GM21360 (cell line): ENCODE measurements at regions not wholly inside any gene's neighbourhood (a gene's known extent, or its start where the extent isn't known, plus 50 kb on each side); places are given as distances from the start of the nearest gene placed in this dataset.
"Not testable (repeated sequence)": the region's sequence is repeated elsewhere in the genome, so short reads cannot be mapped to it uniquely, and the experiment has no call there.

Source experiments
- ATAC-seq: cut with Tn5 transposase; IDR thresholded peaks from one replicate; pipeline ENCODE4 v1.9.1; 2021; ENCODE audit warnings: mild to moderate bottlenecking, moderate library complexity; ENCODE audit not compliant: unreplicated experiment

DNA sequence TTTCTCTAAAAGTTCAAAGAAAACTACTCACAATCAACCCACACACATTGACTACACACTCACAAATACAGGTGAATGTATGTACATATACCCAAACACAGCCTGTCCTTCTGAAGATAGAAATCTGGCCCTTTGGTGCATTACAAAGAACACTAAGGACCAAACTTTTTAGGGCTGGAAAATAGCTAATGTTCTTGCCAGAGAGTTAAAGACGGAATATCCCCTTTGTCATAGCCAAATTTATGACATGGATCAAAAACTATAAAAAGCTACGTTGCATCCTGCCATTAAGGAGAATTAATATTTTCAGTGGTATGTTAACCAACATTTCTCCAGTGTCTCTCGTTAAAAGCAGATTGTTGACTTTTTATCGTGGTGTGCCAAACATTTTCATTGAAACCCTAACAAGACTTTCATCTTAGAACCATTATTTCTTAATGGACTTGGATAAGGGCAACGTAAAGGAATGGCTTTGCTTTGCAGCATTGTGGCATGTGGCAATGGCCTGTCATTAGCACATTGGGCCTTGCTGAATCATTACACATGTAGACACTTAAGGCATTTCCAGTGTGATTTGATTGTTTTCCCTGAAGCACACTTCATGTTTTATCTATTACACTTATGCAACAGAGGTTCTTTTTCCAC is 150.9 kb upstream of the MEOX2 start:
- ATAC-seq: no peak

DNA sequence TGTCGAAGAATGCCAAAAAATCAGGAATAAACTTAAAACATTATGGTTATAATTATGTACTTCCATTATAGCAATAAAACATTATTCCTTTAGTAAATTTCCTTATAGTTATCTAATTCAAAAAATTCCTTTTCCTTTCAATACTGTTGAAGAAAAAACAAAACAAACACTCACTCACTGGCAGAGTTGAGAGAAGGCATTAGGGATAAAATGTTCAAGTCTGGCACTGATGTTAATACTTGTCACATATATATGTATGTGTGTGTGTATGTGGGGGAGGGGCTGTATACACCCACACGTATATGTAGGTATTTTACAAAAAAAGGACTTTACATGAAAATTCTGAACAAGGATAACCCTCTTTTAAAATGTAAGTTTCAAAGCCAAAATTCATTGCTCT is 150.2 kb upstream of the MEOX2 start:
- no peak for ATAC-seq

DNA sequence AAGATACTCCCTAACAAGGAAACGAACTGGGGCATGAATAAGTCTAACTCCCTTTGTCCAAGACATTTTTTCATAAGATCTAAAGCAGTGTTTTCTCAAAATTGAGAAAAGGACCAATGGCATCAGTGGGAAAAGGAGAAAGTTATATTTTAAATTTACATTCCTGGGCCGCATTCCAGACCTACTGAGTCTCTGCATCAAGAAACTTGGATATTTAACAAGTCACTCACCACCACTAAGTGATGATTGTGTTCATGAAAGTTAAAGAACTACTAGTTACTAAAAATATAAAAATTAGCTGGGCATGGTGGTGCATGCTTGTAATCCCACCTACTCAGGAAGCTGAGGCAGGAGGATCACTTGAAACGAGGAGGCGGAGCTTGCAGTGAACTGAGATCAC is 149.6 kb upstream of the MEOX2 start:
- no peak for ATAC-seq

DNA sequence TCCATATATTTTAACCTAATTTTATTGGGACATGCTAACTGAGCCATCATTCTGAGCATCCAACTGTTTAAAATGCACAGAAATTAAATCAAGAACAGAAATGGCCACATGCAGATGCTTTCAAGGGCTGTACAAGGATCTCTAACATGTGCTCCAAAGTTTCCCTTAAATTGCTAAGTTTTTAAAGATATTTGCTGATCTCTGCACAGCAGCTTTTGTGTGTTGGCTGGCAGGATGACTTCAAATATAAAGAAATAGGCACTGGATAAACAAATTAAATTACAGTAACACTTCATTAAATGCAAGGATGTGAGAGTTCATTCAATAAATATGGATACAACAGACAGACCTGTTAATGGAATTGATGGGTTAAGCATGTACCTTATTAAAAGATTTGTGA is 148.0 kb upstream of the MEOX2 start:
- ATAC-seq: no peak

DNA sequence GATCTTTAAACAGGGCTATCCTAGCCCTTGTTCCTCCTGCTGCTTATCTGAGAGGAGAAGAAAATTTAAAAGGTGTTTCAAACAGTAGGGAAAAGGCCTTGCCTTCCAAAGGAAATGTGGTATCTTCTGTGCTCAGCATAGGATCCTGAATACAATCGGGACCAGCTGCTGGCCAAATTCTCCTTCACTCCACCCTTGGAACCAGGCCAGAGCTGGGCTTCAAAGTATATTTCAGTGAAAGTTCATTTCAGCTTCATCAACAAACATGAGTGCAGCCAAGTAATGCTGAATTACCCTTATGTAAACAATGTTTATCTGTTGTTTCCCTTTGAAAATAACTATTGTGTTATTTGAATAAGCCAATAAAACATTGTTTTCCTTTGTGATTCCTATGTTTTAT is 146.5 kb upstream of the MEOX2 start:
- no peak for ATAC-seq

DNA sequence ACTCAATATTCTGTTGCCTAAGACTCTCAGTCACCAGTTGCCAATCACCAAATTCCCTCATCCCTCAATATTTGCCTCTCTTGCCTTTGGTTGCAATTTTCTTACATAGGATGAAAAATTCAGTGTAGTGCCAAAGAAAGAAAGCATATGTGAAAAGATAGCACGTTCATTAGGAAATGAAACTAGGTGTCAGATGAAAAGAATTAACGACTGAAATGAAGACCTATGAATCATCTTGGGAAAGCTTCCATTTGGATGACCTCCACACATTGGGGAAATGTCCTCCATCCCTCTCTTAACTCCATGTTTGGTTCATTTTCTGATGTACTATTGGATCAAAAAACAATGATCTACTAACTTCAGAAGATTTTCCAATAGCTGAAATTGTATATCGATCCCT is 145.1 kb upstream of the MEOX2 start:
- ATAC-seq: no peak

DNA sequence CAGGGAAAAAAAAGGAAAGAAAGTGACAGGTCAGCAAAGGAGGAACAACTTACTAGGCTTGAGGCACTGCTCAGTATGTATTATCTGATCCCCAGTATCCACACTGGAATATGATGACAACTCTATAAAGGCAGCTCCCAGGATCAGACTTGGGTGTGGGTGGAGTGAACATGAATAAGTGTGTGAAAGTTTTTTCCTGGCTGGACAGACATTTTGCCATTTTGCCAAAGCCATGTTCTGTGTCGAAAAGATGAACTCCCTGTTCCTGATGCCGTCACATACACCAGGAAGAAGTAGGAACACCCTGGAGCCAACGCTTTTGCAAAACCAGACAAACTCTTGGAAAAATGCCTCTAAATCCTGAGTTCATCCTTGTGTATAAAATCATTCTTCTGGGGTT is 143.2 kb upstream of the MEOX2 start:
- ATAC-seq: no peak

DNA sequence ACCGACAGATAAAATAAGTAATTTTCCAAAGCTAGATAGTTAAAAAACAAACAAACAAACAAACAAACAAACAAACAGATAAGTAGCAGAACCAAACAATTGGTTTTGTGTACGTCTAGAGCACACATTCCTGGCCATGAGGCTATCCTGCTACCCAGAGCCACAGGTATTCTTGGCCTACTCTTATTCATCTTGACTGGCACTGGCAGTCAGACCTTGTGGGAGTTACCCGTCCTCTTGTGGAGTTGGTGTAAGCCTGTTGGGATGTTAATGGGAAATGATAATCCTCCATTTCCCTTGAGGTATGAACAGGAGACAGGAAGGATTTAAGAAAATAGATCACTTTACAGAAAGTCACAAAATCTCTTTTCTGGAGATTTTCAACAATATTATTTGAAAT is 142.4 kb upstream of the MEOX2 start:
- ATAC-seq: no peak

DNA sequence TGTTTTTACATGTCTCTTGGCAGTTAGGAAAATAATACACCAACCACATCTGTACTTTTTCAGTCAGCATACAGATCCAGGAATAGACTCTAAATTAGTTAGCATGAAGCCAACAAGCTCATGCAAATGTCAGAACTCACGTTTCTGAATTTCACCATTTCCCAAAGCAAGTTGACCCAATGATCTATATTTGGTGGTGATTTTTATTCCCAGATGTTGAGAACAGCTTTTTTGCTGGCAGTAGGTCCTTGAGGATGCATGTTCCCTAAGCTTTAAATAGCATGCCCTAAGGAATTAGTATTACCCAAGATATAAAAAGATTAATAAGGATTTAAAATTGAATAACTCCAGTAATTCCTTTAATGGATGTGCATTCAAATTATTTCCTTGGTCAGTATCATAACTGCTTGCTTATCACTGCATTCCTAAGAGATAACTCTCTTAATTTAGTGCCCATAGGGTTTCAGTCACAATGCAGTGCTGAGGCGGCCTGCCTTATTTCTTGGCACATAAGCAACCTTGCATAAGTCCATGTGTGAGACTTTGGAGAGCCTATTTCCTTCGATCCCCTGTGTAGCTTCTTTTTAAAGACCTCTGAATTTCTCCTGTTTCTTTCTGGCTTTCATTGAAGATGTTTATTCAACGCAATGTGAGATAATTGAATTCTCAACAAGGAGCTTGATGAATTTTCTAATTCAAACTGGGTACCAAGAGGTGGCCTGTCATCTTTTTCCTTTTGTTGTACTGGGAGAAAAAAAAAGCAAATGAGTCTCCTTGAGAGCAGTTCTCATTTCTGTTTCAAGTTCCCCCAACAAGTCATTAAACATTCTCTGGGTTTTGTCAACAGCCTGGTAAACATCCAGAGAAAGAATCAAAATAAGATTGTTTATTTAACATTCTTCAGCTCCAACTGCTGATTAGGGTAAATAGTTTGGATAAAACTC is 135.3 kb upstream of the MEOX2 start:
- ATAC-seq: no peak

DNA sequence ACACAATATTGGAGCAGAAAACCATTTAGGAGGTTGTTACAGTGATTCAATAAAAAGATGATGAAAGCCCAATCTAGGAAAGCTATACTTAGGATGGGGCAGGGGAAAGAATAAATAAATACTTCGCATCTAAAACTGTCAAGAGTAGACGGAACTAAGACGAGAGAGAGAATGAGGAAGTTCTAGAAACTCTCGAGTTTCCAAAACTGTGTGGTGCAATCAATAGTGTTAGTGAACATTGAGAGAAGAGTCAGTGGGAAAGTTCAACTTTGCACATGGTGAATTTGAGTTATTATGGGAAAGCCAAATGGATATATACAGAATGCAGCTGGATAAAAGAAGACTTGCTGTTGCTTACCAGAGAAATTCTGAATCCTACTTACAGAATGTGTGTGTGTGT is 133.8 kb upstream of the MEOX2 start:
- no peak for ATAC-seq

DNA sequence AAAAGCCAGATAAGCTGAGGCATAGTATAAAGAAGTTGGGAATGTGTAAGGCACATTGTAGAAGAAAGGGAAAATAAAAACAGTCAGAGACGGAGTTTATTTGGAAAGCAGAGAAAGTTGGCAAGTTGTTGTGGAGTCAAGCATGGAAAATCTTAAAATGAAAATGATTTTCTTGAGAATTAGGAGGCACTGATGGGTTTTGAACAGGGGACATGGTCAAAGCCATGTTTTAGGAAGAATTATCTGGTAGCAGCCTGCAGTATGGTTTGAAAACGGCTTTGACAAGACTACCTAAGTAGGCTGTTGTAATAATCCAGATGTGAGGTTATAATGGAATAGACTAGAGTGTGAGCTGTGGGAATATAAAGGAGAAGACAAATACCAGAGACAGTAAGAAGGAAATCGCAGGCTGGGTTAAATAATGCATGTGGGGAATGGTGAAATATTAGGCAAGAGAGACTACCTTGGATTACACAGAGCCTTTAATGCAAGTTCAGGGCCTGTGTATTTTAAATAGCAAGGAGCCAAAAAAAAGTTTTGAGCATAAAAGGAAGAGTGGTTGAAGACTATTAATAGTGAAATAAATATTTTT is 130.4 kb upstream of the MEOX2 start:
- ATAC-seq: no peak

DNA sequence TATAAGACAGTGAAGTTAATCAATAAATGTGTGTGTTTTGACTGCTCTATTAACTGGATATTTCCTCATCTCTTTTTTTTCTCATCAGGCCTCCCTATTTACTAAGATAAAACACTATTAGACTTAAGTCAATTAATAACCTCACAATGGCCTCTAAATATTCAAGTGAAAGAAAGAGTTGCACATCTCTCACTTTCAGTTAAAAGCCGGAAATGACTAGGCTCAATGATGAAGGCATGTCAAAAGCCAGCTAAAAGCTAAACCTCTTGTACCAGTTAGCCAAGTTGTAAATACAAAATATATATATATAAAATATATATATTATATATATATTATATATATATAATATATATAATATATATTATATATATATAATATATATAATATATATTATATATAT is 127.0 kb upstream of the MEOX2 start:
- ATAC-seq: no peak

DNA sequence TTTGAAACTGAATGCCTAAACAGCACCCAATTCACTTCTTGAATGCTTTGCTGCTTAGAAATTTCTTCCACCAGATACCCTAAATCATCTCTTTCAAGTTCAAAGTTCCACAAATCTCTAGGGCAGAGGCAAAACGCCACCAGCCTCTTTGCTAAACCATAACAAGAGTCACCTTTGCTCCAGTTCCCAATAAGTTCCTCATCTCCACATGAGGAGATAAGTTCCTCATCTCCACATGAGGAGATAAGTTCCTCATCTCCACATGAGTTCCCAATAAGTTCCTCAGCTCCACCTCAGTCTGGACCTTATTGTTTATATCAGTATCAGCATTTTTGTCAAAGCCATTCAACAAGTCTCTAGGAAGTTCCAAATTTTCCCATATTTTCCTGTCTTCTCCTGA is 123.9 kb upstream of the MEOX2 start:
- ATAC-seq: not testable (repeated sequence)

DNA sequence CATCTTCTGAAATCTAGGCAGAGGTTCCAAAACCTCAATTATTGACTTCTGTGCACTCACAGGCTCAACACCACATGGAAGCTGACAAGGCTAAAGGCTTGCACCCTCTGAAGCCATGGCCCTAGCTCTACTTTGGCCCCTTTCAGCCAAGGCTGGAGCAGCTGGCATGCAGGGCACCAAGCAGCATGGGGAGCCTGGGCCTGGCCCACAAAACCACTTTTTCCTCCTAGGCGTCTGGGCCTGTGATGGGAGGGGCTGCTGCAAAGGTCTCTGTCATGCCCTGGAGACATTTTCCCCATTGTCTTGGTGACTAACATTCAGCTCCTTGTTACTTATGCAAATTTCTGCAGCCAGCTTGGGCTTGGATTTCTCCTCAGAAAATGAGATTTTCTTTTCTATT is 123.5 kb upstream of the MEOX2 start:
- not testable (repeated sequence) for ATAC-seq

DNA sequence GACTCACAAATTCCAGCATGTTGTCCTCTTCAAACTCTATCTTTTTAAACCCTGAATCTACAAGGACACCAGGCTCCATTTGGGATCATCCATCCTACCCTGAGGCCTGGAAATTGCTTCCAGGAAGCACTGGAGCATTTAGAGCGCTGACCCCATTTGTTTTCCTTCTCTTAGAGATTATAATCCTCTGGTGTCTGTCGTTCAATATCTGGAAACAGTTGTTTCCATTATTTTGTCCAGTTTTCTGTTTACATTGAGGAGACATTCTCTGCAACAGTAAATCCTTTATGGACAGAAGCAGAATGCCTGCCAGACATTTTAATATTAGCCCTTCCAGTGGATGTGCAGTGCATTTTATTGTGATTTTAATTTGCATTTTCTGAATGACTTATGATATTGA is 119.4 kb upstream of the MEOX2 start:
- no peak for ATAC-seq

DNA sequence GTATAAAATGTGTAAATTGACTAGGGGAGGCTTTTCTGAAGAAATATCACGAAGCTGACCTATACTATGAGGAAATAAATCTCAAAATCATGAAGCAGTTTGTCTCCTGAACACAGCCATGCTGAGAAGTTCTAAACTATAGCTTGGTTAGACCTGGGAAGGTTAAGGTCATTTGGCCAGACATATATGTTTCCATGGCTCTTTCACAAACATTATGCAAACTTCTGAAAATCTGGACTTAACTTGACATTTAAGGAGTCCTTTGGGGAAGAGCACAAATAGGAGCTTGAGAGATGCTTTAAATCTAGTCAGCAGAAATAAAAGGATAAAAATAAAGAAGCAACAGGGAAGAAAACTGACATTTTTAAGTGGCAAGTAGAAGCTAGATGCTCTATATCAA is 115.9 kb upstream of the MEOX2 start:
- ATAC-seq: no peak

DNA sequence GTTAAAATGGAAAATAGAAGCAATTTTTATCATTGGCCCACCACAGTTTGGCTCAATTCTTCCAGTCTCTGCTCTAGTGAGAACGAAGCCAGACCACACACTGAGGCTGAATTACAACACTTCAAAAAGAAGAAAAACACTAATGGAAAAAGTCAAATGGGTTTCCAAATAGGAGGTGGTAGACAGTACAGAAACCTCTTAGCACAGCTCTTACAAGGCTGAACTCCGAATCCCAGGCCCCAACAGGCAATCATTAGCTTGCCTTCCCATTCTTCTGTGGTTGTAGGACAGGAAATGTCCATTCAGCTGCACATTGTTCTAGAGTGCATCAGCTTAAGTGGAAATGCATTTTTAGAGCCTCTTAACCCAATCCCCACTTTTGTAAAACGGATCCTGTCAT is 115.1 kb upstream of the MEOX2 start:
- ATAC-seq: no peak

DNA sequence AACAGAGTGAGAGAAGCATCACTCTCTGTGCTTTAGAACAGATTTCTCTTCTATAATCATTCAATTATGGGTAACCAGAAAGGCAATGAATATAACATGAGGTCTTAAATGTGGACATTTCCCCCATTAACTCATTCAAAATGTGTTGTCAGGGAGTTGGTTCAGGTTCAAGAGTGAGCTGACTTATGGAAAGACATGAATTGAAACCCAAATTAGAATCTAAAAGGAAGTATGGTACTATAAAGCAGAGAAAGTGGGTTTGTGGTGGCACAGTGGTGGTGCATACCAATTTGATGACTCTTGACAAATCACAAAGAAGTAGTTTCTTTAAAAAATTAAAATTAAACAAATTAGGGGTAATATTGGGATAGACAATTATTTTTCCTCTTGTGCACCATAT is 114.6 kb upstream of the MEOX2 start:
- ATAC-seq: no peak

DNA sequence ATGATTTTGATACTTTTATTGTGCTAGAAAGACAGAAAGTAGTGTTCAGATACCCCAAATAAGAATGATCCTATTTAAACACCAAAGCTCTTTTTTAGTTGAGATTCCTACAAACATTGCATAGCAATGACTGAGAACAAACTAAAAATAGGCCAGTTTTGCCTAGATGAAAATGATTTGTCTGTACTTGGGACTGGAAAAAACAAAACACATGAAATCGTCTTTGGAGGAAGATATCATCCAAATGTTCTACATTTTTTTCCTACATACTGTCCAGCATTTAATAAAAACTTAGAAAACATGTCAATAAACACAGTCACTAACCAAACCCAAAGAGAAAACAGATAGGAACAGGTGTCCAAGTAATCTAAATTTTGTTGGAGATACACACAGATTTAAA is 111.6 kb upstream of the MEOX2 start:
- ATAC-seq: no peak

DNA sequence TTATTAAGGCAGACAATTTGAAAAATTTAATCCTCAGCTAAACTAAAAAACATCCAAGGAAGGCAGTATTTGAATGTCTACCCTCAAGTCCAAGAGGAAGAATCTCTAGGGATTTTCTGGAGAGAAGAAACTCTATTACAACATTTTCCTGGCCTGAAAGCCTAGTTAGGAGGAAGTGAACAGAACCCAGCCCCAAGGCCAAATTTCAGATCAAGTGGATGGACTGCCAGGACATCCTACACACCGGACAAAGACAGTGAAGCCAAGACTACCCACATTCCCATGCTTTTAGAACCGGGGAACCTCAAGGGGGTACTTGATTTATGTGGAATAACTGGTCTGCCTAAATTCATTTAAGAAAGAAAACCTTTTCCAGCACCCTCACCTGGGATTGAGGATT is 108.9 kb upstream of the MEOX2 start:
- no peak for ATAC-seq

DNA sequence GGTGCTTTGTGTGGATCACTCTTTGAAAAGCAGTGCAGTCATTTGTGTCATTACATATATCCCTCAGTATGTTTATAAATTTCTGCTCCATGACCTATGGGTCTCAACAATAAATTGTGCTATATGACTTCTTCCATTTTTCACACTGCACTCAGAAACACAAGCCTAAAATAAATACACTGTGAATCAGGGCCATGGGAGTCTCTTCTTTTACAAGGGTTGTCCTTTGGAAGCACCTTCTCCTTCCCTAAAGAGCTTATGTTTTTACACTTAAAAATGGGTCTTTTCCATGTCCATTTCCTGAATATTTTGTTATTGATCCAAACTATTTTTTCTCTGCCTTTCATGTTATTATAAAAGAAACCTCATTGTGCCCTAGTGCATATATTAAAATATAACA is 108.3 kb upstream of the MEOX2 start:
- no peak for ATAC-seq

DNA sequence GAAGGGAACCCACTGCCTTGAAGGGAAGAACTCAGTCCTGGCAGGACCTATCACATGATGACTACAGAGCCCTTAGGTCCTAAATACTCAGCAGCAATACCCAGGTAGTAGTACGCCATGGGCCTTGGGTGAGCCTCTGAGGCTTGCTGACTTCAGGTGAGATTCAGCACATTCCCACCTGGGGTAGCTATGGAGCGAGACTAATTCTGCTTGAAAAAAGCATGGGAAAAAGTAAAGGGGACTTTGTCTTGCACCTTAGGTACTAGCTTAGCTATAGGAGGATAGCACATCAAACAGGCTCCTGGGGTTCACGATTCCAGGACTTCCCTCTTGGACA is 98.2 kb upstream of the MEOX2 start:
- ATAC-seq: no peak
